Body of pancreas (tissue), 4 donors: ENCODE measurements at regions not wholly inside any gene's neighbourhood (a gene's known extent, or its start where the extent isn't known, plus 50 kb on each side); places are given as distances from the start of the nearest gene placed in this dataset.
"Not testable (repeated sequence)": the region's sequence is repeated elsewhere in the genome, so short reads cannot be mapped to it uniquely, and the experiment has no call there.

Experiments used
- ATAC-seq: fragments of 150-250 bp; one replicate; pipeline ENCODE4 v1.9.1; 2016
- DNase-seq, 4 donors: peaks; one replicate each; pipeline ENCODE4 v3.0.0-alpha.2; 2019
- H3K27ac ChIP-seq, 4 donors: fragments of 200-600 bp; sonication (generic); 1 replicate in 3 of 4; 2 replicates in 1 of 4; pipeline versions ENCODE4 v1.5.1 to v1.6.1; 2016 to 2019; ENCODE audit warnings: mild to moderate bottlenecking in 1 of 4, mixed read lengths in 1 of 4, moderate library complexity in 1 of 4
- H3K27me3 ChIP-seq, 2 donors: fragments of 200-600 bp; sonication (generic); one replicate each; pipeline ENCODE4 v1.6.0; 2016; ENCODE audit warnings: mild to moderate bottlenecking in 1 of 2
- H3K36me3 ChIP-seq, 2 donors: fragments of 200-600 bp; sonication (generic); replicated peaks in 1 of 2; 2 replicates each; pipeline ENCODE4 v1.5.1; 2016; ENCODE audit warnings: low read depth in 2 of 2; ENCODE audit not compliant: insufficient read depth in 1 of 2
- H3K4me1 ChIP-seq: fragments of 200-600 bp; sonication (generic); one replicate; pipeline ENCODE4 v1.6.0; 2016
- H3K4me3 ChIP-seq, 2 donors: fragments of 200-600 bp; sonication (generic); 1 replicate in 1 of 2; 2 replicates in 1 of 2; pipeline ENCODE4 v1.5.1; 2016 to 2019
- H3K9me3 ChIP-seq, 3 donors: fragments of 200-600 bp; sonication (generic); 1 replicate in 2 of 3; 2 replicates in 1 of 3; pipeline ENCODE4 v1.5.1; 2016
- POLR2A ChIP-seq, 3 donors: fragments of 450-650 bp; IDR thresholded peaks; one replicate each; pipeline ENCODE4 v1.6.1; 2016; ENCODE audit warnings: antibody characterized with exemption in 3 of 3, mild to moderate bottlenecking in 2 of 3
- WGBS, 2 donors: methylation state at CpG; one replicate each; pipeline ENCODE4 v1.1.5; 2017; 5-methylcytosine and 5-hydroxymethylcytosine counted together
- intact Hi-C: fragments of 100-400 bp; cut with DNase I; formaldehyde crosslinking; loops from one replicate; pipeline ENCODE4 v1.15.1; 2023
- TF ChIP-seq, protein P1 (sequence below), 7 experiments: fragments of 450-650 bp in 4 of 7; fragments of 200-600 bp in 3 of 7; sonication (generic) in 3 of 7; IDR thresholded peaks; one replicate each; pipeline ENCODE4 v1.5.1; 2016 to 2019; ENCODE audit warnings: antibody characterized with exemption in 7 of 7

DNA sequence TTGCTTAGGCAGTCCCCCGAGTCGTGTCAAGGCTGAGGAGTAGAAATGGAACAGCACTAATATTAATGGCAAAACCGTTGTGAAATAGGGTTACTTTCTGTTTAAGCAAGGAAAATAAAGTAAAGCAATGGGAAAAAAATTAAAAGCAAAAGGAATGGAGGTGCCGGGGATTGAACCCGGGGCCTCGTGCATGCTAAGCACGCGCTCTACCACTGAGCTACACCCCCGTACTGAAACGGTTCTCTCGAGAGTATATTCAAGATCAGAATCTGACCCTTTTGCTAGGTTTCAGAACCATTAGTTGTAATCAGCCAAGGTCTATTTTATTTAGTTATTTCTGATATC is 85.5 kb downstream of the TRIM27 start:
- peak overlapping the region in 1 of 2 donors; percentile 51 for H3K4me3 ChIP-seq
- peaks cover 12% of the 10 kb centered on the region for H3K4me1 ChIP-seq
- ATAC-seq (peak; percentile 76), DNase-seq (peak; percentile 66 to 78 (median 70))
- H3K9me3 ChIP-seq: no peaks in the 10 kb centered on the region
- intact Hi-C loops: loop anchor here (5.0 kb wide), 1 partner anchor 179 kb away; no protein-coding TSS in a partner anchor
- H3K27ac ChIP-seq: peak overlapping the region in 3 of 4 donors; percentile 28 to 54 (median 34)
- TF ChIP-seq, protein P1, sequence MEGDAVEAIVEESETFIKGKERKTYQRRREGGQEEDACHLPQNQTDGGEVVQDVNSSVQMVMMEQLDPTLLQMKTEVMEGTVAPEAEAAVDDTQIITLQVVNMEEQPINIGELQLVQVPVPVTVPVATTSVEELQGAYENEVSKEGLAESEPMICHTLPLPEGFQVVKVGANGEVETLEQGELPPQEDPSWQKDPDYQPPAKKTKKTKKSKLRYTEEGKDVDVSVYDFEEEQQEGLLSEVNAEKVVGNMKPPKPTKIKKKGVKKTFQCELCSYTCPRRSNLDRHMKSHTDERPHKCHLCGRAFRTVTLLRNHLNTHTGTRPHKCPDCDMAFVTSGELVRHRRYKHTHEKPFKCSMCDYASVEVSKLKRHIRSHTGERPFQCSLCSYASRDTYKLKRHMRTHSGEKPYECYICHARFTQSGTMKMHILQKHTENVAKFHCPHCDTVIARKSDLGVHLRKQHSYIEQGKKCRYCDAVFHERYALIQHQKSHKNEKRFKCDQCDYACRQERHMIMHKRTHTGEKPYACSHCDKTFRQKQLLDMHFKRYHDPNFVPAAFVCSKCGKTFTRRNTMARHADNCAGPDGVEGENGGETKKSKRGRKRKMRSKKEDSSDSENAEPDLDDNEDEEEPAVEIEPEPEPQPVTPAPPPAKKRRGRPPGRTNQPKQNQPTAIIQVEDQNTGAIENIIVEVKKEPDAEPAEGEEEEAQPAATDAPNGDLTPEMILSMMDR (IDR thresholded peaks at IDR 0.05): peak in 1 of 7 experiments; percentile 0
- TF ChIP-seq POLR2A (IDR thresholded peaks at IDR 0.05): no peak
- H3K36me3 ChIP-seq: no peaks in the 10 kb centered on the region
- peaks cover 0 to 10% of the 10 kb centered on the region in 2 donors for H3K27me3 ChIP-seq
- 1 to 2% methylated on average over 11 of the region's 11 CpGs for WGBS, 2 donors

- 0% methylated on average over 18 to 43 of the region's 43 CpGs for WGBS, 2 donors
- intact Hi-C loops: loop anchor here (5.0 kb wide), 1 partner anchor 178 kb away; no protein-coding TSS in a partner anchor
Observed at GRCh38 chr6:28838634-28839442, 84.9 kb downstream of the TRIM27 start.

DNA sequence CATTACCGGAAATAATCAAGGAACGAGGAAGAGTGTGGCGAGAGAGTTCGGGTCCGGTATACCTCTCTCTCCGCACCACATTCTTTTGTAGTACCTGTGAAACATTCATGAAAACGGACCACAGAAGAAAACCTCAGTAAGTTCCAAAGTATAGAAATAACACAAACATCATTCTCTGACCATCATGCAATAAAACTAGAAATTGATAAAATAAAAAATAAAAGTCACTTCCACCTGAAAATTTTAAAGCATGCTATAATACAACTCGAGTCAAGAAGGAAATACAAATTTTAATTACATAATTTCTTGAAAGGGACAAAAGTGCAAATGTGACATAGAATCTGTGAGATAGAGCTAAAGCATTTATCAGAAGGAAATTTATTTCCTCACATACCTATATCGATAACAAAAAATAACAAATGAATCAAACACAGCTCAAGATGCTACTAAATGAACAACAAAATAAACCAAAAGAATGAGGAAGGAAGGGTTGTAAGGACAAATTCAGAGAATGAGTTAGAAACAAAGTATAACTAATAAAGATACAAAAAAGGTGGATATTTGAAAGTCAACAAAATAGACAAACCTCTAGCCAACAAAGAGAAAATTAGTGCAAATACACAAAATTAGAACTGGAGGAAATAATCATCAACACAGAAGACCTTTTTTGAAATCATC is 84.2 kb downstream of the TRIM27 start:
- H3K27ac ChIP-seq: no peak overlapping the region
- 11 to 13% methylated on average over 9 of the region's 9 CpGs for WGBS, 2 donors

More at GRCh38 chr6:28838634-28839442, 84.9 kb downstream of the TRIM27 start:
- peaks cover 0 to 7% of the 10 kb centered on the region in 2 donors for H3K27me3 ChIP-seq
- TF ChIP-seq POLR2A (IDR thresholded peaks at IDR 0.05): no peak
- TF ChIP-seq, protein P1 (IDR thresholded peaks at IDR 0.05): peak; percentile 16 to 54 (median 43)
- H3K36me3 ChIP-seq: no peaks in the 10 kb centered on the region
- H3K9me3 ChIP-seq: no peaks in the 10 kb centered on the region
- peak overlapping the region; percentile 29 to 51 for H3K4me3 ChIP-seq
- ATAC-seq (peak; percentile 64), DNase-seq (peak; percentile 69 to 78 (median 74))
- H3K27ac ChIP-seq: peak overlapping the region; percentile 18 to 54 (median 31)
- H3K4me1 ChIP-seq: peaks cover 12% of the 10 kb centered on the region

GRCh38 chr6:28841290-28841689 is 82.5 kb downstream of the TRIM27 start:
- no peak overlapping the region for H3K27ac ChIP-seq
- TF ChIP-seq, protein P1 (IDR thresholded peaks at IDR 0.05): no peak
- no peak for TF ChIP-seq POLR2A (IDR thresholded peaks at IDR 0.05)
- peaks cover 12% of the 10 kb centered on the region for H3K4me1 ChIP-seq
- no peaks in the 10 kb centered on the region for H3K36me3 ChIP-seq
- ATAC-seq: no peak
- intact Hi-C loops: no loop called here
- H3K27me3 ChIP-seq: no peaks in the 10 kb centered on the region
- 54 to 62% methylated on average over 3 of the region's 3 CpGs for WGBS, 2 donors
- no peaks in the 10 kb centered on the region for H3K9me3 ChIP-seq
- no peak overlapping the region for H3K4me3 ChIP-seq
- no peak for DNase-seq

More for the DNA sequence above, 84.2 kb downstream of the TRIM27 start:
- no peaks in the 10 kb centered on the region for H3K27me3 ChIP-seq
- DNase-seq (no peak), ATAC-seq (no peak)
- TF ChIP-seq, protein P1 (IDR thresholded peaks at IDR 0.05): no peak
- no peak for TF ChIP-seq POLR2A (IDR thresholded peaks at IDR 0.05)
- intact Hi-C loops: loop anchor here (5.0 kb wide), 1 partner anchor 178 kb away; no protein-coding TSS in a partner anchor
- peaks cover 12% of the 10 kb centered on the region for H3K4me1 ChIP-seq
- H3K9me3 ChIP-seq: no peaks in the 10 kb centered on the region
- H3K4me3 ChIP-seq: peak overlapping the region in 1 of 2 donors; percentile 51
- no peaks in the 10 kb centered on the region for H3K36me3 ChIP-seq

DNA sequence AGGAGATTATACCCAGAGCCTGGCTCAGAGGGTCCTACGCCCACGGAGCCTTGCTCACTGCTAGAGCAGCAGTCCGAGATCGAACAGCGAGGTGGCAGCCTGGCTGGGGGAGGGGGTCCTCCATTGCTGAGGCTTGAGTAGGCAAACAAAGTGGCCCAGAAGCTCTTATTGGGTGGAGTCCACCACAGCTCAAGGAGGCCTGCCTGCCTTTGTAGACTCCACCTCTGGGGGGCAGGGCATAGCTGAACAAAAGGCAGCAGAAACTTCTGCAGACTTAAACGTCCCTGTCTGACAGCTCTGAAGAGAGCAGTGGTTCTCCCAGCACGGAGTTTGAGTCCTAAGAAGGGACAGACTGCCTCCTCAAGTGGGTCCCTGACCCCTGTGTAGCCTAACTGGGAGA is 75.0 kb downstream of the TRIM27 start:
- intact Hi-C loops, ATAC-seq, H3K4me1 ChIP-seq, H3K36me3 ChIP-seq, H3K9me3 ChIP-seq, DNase-seq, H3K27ac ChIP-seq, H3K27me3 ChIP-seq, H3K4me3 ChIP-seq: not testable (repeated sequence)
- 61 to 68% methylated on average over 6 to 7 of the region's 7 CpGs for WGBS, 2 donors
